ENCODE measurements at regions not wholly inside any gene's neighbourhood (a gene's known extent, or its start where the extent isn't known, plus 50 kb on each side); places are given as distances from the start of the nearest gene placed in this dataset.

GRCh38 chr12:127205781-127206555, 1061.0 kb upstream of the TMEM132C start:
- Histone ChIP-seq H3K36me3 (ENCODE audit: control insufficient read depth in 1 of 2, insufficient read depth in 2 of 2, low read length in 2 of 2) (no peaks in the 10 kb centered on the region), H3K27me3 (ENCODE audit: low read depth, low read length) (no peaks in the 10 kb centered on the region), H3K4me1 (ENCODE audit: control insufficient read depth in 1 of 2, insufficient read depth in 2 of 2, low read length in 2 of 2) (no peaks in the 10 kb centered on the region), H3K9me3 (ENCODE audit: control insufficient read depth in 1 of 2, low read length in 2 of 2) (no peaks in the 10 kb centered on the region), H3K27ac (ENCODE audit: low read length) (no peak overlapping the region), H3K4me3 (ENCODE audit: low read depth in 1 of 2, low read length in 2 of 2) (no peak overlapping the region)

GRCh38 chr12:127209318-127209717, 1057.7 kb upstream of the TMEM132C start:
- Histone ChIP-seq H3K27me3 (ENCODE audit: low read depth, low read length) (no peaks in the 10 kb centered on the region), H3K27ac (ENCODE audit: low read length) (no peak overlapping the region), H3K36me3 (ENCODE audit: control insufficient read depth in 1 of 2, insufficient read depth in 2 of 2, low read length in 2 of 2) (no peaks in the 10 kb centered on the region), H3K4me1 (ENCODE audit: control insufficient read depth in 1 of 2, insufficient read depth in 2 of 2, low read length in 2 of 2) (no peaks in the 10 kb centered on the region), H3K4me3 (ENCODE audit: low read depth in 1 of 2, low read length in 2 of 2) (no peak overlapping the region), H3K9me3 (ENCODE audit: control insufficient read depth in 1 of 2, low read length in 2 of 2) (no peaks in the 10 kb centered on the region)

GRCh38 chr12:127214186-127214585, 1052.8 kb upstream of the TMEM132C start:
- Histone ChIP-seq H3K27ac (ENCODE audit: low read length) (no peak overlapping the region), H3K36me3 (ENCODE audit: control insufficient read depth in 1 of 2, insufficient read depth in 2 of 2, low read length in 2 of 2) (no peaks in the 10 kb centered on the region), H3K4me1 (ENCODE audit: control insufficient read depth in 1 of 2, insufficient read depth in 2 of 2, low read length in 2 of 2) (no peaks in the 10 kb centered on the region), H3K9me3 (ENCODE audit: control insufficient read depth in 1 of 2, low read length in 2 of 2) (no peaks in the 10 kb centered on the region), H3K27me3 (ENCODE audit: low read depth, low read length) (no peaks in the 10 kb centered on the region), H3K4me3 (ENCODE audit: low read depth in 1 of 2, low read length in 2 of 2) (no peak overlapping the region)

- no peaks in the 10 kb centered on the region for H3K36me3 ChIP-seq (ENCODE audit: control insufficient read depth in 1 of 2, insufficient read depth in 2 of 2, low read length in 2 of 2)
- H3K27me3 ChIP-seq (ENCODE audit: low read depth, low read length): no peaks in the 10 kb centered on the region
- no peaks in the 10 kb centered on the region for H3K4me1 ChIP-seq (ENCODE audit: control insufficient read depth in 1 of 2, insufficient read depth in 2 of 2, low read length in 2 of 2)
- no peak overlapping the region for H3K27ac ChIP-seq (ENCODE audit: low read length)
- no peak overlapping the region for H3K4me3 ChIP-seq (ENCODE audit: low read depth in 1 of 2, low read length in 2 of 2)
- H3K9me3 ChIP-seq (ENCODE audit: control insufficient read depth in 1 of 2, low read length in 2 of 2): no peaks in the 10 kb centered on the region
Measured at GRCh38 chr12:127223011-127223410, 1044.0 kb upstream of the TMEM132C start.

- Histone ChIP-seq H3K4me1 (ENCODE audit: control insufficient read depth in 1 of 2, insufficient read depth in 2 of 2, low read length in 2 of 2) (no peaks in the 10 kb centered on the region), H3K27ac (ENCODE audit: low read length) (no peak overlapping the region), H3K36me3 (ENCODE audit: control insufficient read depth in 1 of 2, insufficient read depth in 2 of 2, low read length in 2 of 2) (no peaks in the 10 kb centered on the region), H3K9me3 (ENCODE audit: control insufficient read depth in 1 of 2, low read length in 2 of 2) (no peaks in the 10 kb centered on the region), H3K4me3 (ENCODE audit: low read depth in 1 of 2, low read length in 2 of 2) (no peak overlapping the region), H3K27me3 (ENCODE audit: low read depth, low read length) (no peaks in the 10 kb centered on the region)
Measured at GRCh38 chr12:127223731-127224130, 1043.2 kb upstream of the TMEM132C start.

- Histone ChIP-seq H3K4me1 (ENCODE audit: control insufficient read depth in 1 of 2, insufficient read depth in 2 of 2, low read length in 2 of 2) (no peaks in the 10 kb centered on the region), H3K4me3 (ENCODE audit: low read depth in 1 of 2, low read length in 2 of 2) (no peak overlapping the region), H3K27ac (ENCODE audit: low read length) (no peak overlapping the region), H3K9me3 (ENCODE audit: control insufficient read depth in 1 of 2, low read length in 2 of 2) (peaks cover 0 to 3% of the 10 kb centered on the region in 2 donors), H3K36me3 (ENCODE audit: control insufficient read depth in 1 of 2, insufficient read depth in 2 of 2, low read length in 2 of 2) (no peaks in the 10 kb centered on the region), H3K27me3 (ENCODE audit: low read depth, low read length) (no peaks in the 10 kb centered on the region)
Measured at GRCh38 chr12:127230843-127231260, 1036.1 kb upstream of the TMEM132C start.

GRCh38 chr12:127231371-127231770, 1035.6 kb upstream of the TMEM132C start:
- Histone ChIP-seq H3K4me3 (ENCODE audit: low read depth in 1 of 2, low read length in 2 of 2) (no peak overlapping the region), H3K4me1 (ENCODE audit: control insufficient read depth in 1 of 2, insufficient read depth in 2 of 2, low read length in 2 of 2) (no peaks in the 10 kb centered on the region), H3K36me3 (ENCODE audit: control insufficient read depth in 1 of 2, insufficient read depth in 2 of 2, low read length in 2 of 2) (no peaks in the 10 kb centered on the region), H3K9me3 (ENCODE audit: control insufficient read depth in 1 of 2, low read length in 2 of 2) (peaks cover 0 to 3% of the 10 kb centered on the region in 2 donors), H3K27ac (ENCODE audit: low read length) (no peak overlapping the region), H3K27me3 (ENCODE audit: low read depth, low read length) (no peaks in the 10 kb centered on the region)

GRCh38 chr12:127233016-127233415, 1034.0 kb upstream of the TMEM132C start:
- no peak overlapping the region for H3K4me3 ChIP-seq (ENCODE audit: low read depth in 1 of 2, low read length in 2 of 2)
- no peaks in the 10 kb centered on the region for H3K4me1 ChIP-seq (ENCODE audit: control insufficient read depth in 1 of 2, insufficient read depth in 2 of 2, low read length in 2 of 2)
- H3K9me3 ChIP-seq (ENCODE audit: control insufficient read depth in 1 of 2, low read length in 2 of 2): peaks cover 0 to 3% of the 10 kb centered on the region in 2 donors
- H3K27me3 ChIP-seq (ENCODE audit: low read depth, low read length): no peaks in the 10 kb centered on the region
- H3K27ac ChIP-seq (ENCODE audit: low read length): no peak overlapping the region
- no peaks in the 10 kb centered on the region for H3K36me3 ChIP-seq (ENCODE audit: control insufficient read depth in 1 of 2, insufficient read depth in 2 of 2, low read length in 2 of 2)

- H3K9me3 ChIP-seq (ENCODE audit: control insufficient read depth in 1 of 2, low read length in 2 of 2): peaks cover 0 to 3% of the 10 kb centered on the region in 2 donors
- no peaks in the 10 kb centered on the region for H3K4me1 ChIP-seq (ENCODE audit: control insufficient read depth in 1 of 2, insufficient read depth in 2 of 2, low read length in 2 of 2)
- no peak overlapping the region for H3K4me3 ChIP-seq (ENCODE audit: low read depth in 1 of 2, low read length in 2 of 2)
- H3K36me3 ChIP-seq (ENCODE audit: control insufficient read depth in 1 of 2, insufficient read depth in 2 of 2, low read length in 2 of 2): no peaks in the 10 kb centered on the region
- H3K27ac ChIP-seq (ENCODE audit: low read length): no peak overlapping the region
- no peaks in the 10 kb centered on the region for H3K27me3 ChIP-seq (ENCODE audit: low read depth, low read length)
Measured at GRCh38 chr12:127235761-127236160, 1031.2 kb upstream of the TMEM132C start.

GRCh38 chr12:127236491-127236890, 1030.5 kb upstream of the TMEM132C start:
- no peaks in the 10 kb centered on the region for H3K4me1 ChIP-seq (ENCODE audit: control insufficient read depth in 1 of 2, insufficient read depth in 2 of 2, low read length in 2 of 2)
- H3K4me3 ChIP-seq (ENCODE audit: low read depth in 1 of 2, low read length in 2 of 2): no peak overlapping the region
- H3K27ac ChIP-seq (ENCODE audit: low read length): no peak overlapping the region
- no peaks in the 10 kb centered on the region for H3K36me3 ChIP-seq (ENCODE audit: control insufficient read depth in 1 of 2, insufficient read depth in 2 of 2, low read length in 2 of 2)
- H3K9me3 ChIP-seq (ENCODE audit: control insufficient read depth in 1 of 2, low read length in 2 of 2): peaks cover 0 to 3% of the 10 kb centered on the region in 2 donors
- no peaks in the 10 kb centered on the region for H3K27me3 ChIP-seq (ENCODE audit: low read depth, low read length)

- Histone ChIP-seq H3K27me3 (ENCODE audit: low read depth, low read length) (no peaks in the 10 kb centered on the region), H3K9me3 (ENCODE audit: control insufficient read depth in 1 of 2, low read length in 2 of 2) (no peaks in the 10 kb centered on the region), H3K27ac (ENCODE audit: low read length) (no peak overlapping the region), H3K36me3 (ENCODE audit: control insufficient read depth in 1 of 2, insufficient read depth in 2 of 2, low read length in 2 of 2) (no peaks in the 10 kb centered on the region), H3K4me1 (ENCODE audit: control insufficient read depth in 1 of 2, insufficient read depth in 2 of 2, low read length in 2 of 2) (no peaks in the 10 kb centered on the region), H3K4me3 (ENCODE audit: low read depth in 1 of 2, low read length in 2 of 2) (no peak overlapping the region)
Measured at GRCh38 chr12:127237151-127237550, 1029.8 kb upstream of the TMEM132C start.

- Histone ChIP-seq H3K4me1 (ENCODE audit: control insufficient read depth in 1 of 2, insufficient read depth in 2 of 2, low read length in 2 of 2) (no peaks in the 10 kb centered on the region), H3K9me3 (ENCODE audit: control insufficient read depth in 1 of 2, low read length in 2 of 2) (no peaks in the 10 kb centered on the region), H3K4me3 (ENCODE audit: low read depth in 1 of 2, low read length in 2 of 2) (no peak overlapping the region), H3K27ac (ENCODE audit: low read length) (no peak overlapping the region), H3K27me3 (ENCODE audit: low read depth, low read length) (no peaks in the 10 kb centered on the region), H3K36me3 (ENCODE audit: control insufficient read depth in 1 of 2, insufficient read depth in 2 of 2, low read length in 2 of 2) (no peaks in the 10 kb centered on the region)
Measured at GRCh38 chr12:127238107-127238506, 1028.9 kb upstream of the TMEM132C start.

Measured in muscle layer of duodenum (tissue), 2 donors.